IMR-90 (cell line): ENCODE measurements at regions not wholly inside any gene's neighbourhood (a gene's known extent, or its start where the extent isn't known, plus 50 kb on each side); places are given as distances from the start of the nearest gene placed in this dataset.

Source experiments
- ATAC-seq: fragments of 200-7000 bp; cut with Tn5 transposase; 2 replicates; pipeline ENCODE4 v1.9.1; 2020; ENCODE audit warnings: low read depth, mild to moderate bottlenecking, moderate library complexity
- BruUV-seq: library from RNA; stranded (reverse); fragments of 400-500 nt; replicated peaks from 2 replicates; lab custom pipeline; 2021; lab: Mats Ljungman, UMichigan
- CTCF ChIA-PET: fragments of 300-600 bp; formaldehyde crosslinking; extraction: SDS; loops from one replicate; lab custom pipeline; 2021; ENCODE audit warnings: antibody characterized with exemption; lab: Yijun Ruan, JAX
- POLR2A ChIA-PET: fragments of 300-600 bp; sonication (Branson Sonifier 250); formaldehyde crosslinking; loops from one replicate; lab custom pipeline; 2022; ENCODE audit warnings: antibody characterized with exemption; ENCODE audit not compliant: unreplicated experiment; lab: Charles Lee
- DNase-seq: peaks from one replicate; pipeline ENCODE4 v3.0.0; 2013
- H2AFZ ChIP-seq: replicated peaks from 2 replicates; pipeline ENCODE3; 2013; ENCODE audit warnings: low read length, mild to moderate bottlenecking; ENCODE audit not compliant: poor library complexity
- H2AK5ac ChIP-seq: 2 replicates; pipeline ENCODE4 v1.6.1; 2013; ENCODE audit warnings: low read depth, low read length, inconsistent platforms
- H2AK9ac ChIP-seq: replicated peaks from 2 replicates; pipeline ENCODE3; 2013; ENCODE audit warnings: mild to moderate bottlenecking, low read depth, low read length, moderate library complexity; ENCODE audit not compliant: poor library complexity
- H2BK120ac ChIP-seq: 2 replicates; pipeline ENCODE4 v1.6.1; 2013; ENCODE audit warnings: low read depth, low read length, inconsistent platforms
- H2BK15ac ChIP-seq: 3 replicates; pipeline ENCODE4 v1.6.1; 2013; ENCODE audit warnings: low read depth, low read length, inconsistent platforms
- H2BK20ac ChIP-seq: 2 replicates; pipeline ENCODE4 v1.6.1; 2013; ENCODE audit warnings: low read depth, mild to moderate bottlenecking, inconsistent platforms, low read length, moderate library complexity
- H2BK5ac ChIP-seq: 2 replicates; pipeline ENCODE4 v1.6.1; 2013; ENCODE audit warnings: mild to moderate bottlenecking, low read depth, low read length, inconsistent platforms; ENCODE audit not compliant: poor library complexity, severe bottlenecking
- H3K14ac ChIP-seq: replicated peaks from 2 replicates; pipeline ENCODE4 v1.6.1; 2013; ENCODE audit warnings: low read depth, low read length, inconsistent platforms
- H3K18ac ChIP-seq: 2 replicates; pipeline ENCODE4 v1.6.1; 2013; ENCODE audit warnings: low read depth, low read length, control low read depth
- H3K23ac ChIP-seq: 2 replicates; pipeline ENCODE4 v1.6.1; 2013; ENCODE audit warnings: low read depth, low read length, inconsistent platforms
- H3K27ac ChIP-seq: 2 replicates; pipeline ENCODE4 v1.5.1; 2013; ENCODE audit warnings: mild to moderate bottlenecking, control low read depth, low read length; ENCODE audit not compliant: insufficient read depth
- H3K27me3 ChIP-seq: 2 replicates; pipeline ENCODE4 v1.6.1; 2013; ENCODE audit warnings: low read length; ENCODE audit not compliant: control insufficient read depth, insufficient read depth
- H3K36me3 ChIP-seq: 2 replicates; pipeline ENCODE4 v1.6.1; 2013; ENCODE audit warnings: low read length, mixed read lengths; ENCODE audit not compliant: control insufficient read depth, insufficient read depth
- H3K4ac ChIP-seq: 2 replicates; pipeline ENCODE4 v1.6.1; 2013; ENCODE audit warnings: low read depth, low read length, inconsistent platforms
- H3K4me1 ChIP-seq: 2 replicates; pipeline ENCODE4 v1.6.1; 2013; ENCODE audit warnings: low read length, mixed read lengths; ENCODE audit not compliant: control insufficient read depth, insufficient read depth
- H3K4me2 ChIP-seq: 2 replicates; pipeline ENCODE4 v1.6.1; 2013; ENCODE audit warnings: low read depth, mild to moderate bottlenecking, control low read depth, low read length, moderate library complexity
- H3K4me3 ChIP-seq: 2 replicates; pipeline ENCODE4 v1.5.1; 2013; ENCODE audit warnings: low read depth, mild to moderate bottlenecking, control low read depth, low read length, moderate library complexity; ENCODE audit not compliant: insufficient read depth
- H3K56ac ChIP-seq: 2 replicates; pipeline ENCODE4 v1.6.1; 2013; ENCODE audit warnings: low read length, inconsistent platforms; ENCODE audit not compliant: insufficient read depth; ENCODE audit errors: extremely low read depth
- H3K79me1 ChIP-seq, 2 experiments: 2 replicates each; pipeline ENCODE4 v1.6.1; 2013; ENCODE audit warnings: low read length in 2 of 2, inconsistent platforms in 1 of 2, low read depth in 1 of 2
- H3K9ac ChIP-seq: 2 replicates; pipeline ENCODE4 v1.6.1; 2013; ENCODE audit warnings: low read depth, low read length, control low read depth
- H3K9me1 ChIP-seq: 2 replicates; pipeline ENCODE4 v1.6.1; 2013; ENCODE audit warnings: low read length, inconsistent platforms; ENCODE audit not compliant: insufficient read depth
- H3K9me3 ChIP-seq: 2 replicates; pipeline ENCODE4 v1.6.1; 2013; ENCODE audit warnings: low read length; ENCODE audit not compliant: control insufficient read depth, insufficient read depth
- H4K20me1 ChIP-seq: 2 replicates; pipeline ENCODE4 v1.6.1; 2013; ENCODE audit warnings: low read length, inconsistent platforms; ENCODE audit not compliant: insufficient read depth
- H4K5ac ChIP-seq: 2 replicates; pipeline ENCODE4 v1.6.1; 2013; ENCODE audit warnings: mild to moderate bottlenecking, low read depth, low read length, control low read depth
- H4K8ac ChIP-seq, 2 experiments: 2 replicates each; pipeline ENCODE4 v1.6.1; 2013; ENCODE audit warnings: low read depth in 2 of 2, low read length in 2 of 2, control low read depth in 1 of 2, inconsistent platforms in 1 of 2
- H4K91ac ChIP-seq: 2 replicates; pipeline ENCODE4 v1.6.1; 2013; ENCODE audit warnings: low read depth, low read length, inconsistent platforms; ENCODE audit not compliant: insufficient read depth
- CHD1 ChIP-seq: IDR thresholded peaks from 2 replicates; pipeline ENCODE4 v1.6.1; 2012; ENCODE audit warnings: low read depth, low read length, improper control_type of control experiment
- NFE2L2 ChIP-seq: fragments of 150-350 bp; IDR thresholded peaks from 2 replicates; pipeline ENCODE4 v1.6.1; 2016; ENCODE audit warnings: low read depth, mild to moderate bottlenecking, low read length
- RCOR1 ChIP-seq: IDR thresholded peaks from 2 replicates; pipeline ENCODE4 v1.6.1; 2012; ENCODE audit warnings: mild to moderate bottlenecking, low read length, improper control_type of control experiment; ENCODE audit not compliant: insufficient replicate concordance
- WGBS, 2 experiments: methylation state at CpG; one replicate each; pipeline versions ENCODE4 v1.1.5 to v1.1.7; 2013; ENCODE audit warnings: missing lambda C conversion rate in 2 of 2; ENCODE audit not compliant: insufficient read length in 1 of 2; ENCODE audit errors: extremely low coverage in 2 of 2; 5-methylcytosine and 5-hydroxymethylcytosine counted together
- dilution Hi-C: fragments of 300-500 bp; cut with HindIII; formaldehyde crosslinking; loops from one replicate; pipeline ENCODE4 v1.14.3; 2018; ENCODE audit warnings: low sequenced_read_pairs; ENCODE audit not compliant: unreplicated experiment
- in situ Hi-C: fragments of 300-500 bp; cut with MboI; formaldehyde crosslinking; loops from 3 replicates; pipeline ENCODE4 v1.14.3; 2019; ENCODE audit warnings: low sequenced_read_pairs, inconsistent platforms, mixed read lengths
- intact Hi-C: fragments of 100-400 bp; cut with micrococcal nuclease; formaldehyde crosslinking; loops from 2 replicates; pipeline ENCODE4 v1.10.0; 2022
- TF ChIP-seq, protein P1 (sequence below): fragments of 150-350 bp; IDR thresholded peaks from 2 replicates; pipeline ENCODE4 v1.6.1; 2016; ENCODE audit warnings: low read depth, mild to moderate bottlenecking, low read length, moderate library complexity, borderline replicate concordance

- H2BK120ac ChIP-seq = no peak overlapping the region
- no peaks in the 10 kb centered on the region for H3K4me1 ChIP-seq
- H3K56ac ChIP-seq = no peak overlapping the region
- H3K36me3 ChIP-seq = no peaks in the 10 kb centered on the region
- no peak for TF ChIP-seq RCOR1
- no peak for TF ChIP-seq NFE2L2
- TF ChIP-seq, protein P1, sequence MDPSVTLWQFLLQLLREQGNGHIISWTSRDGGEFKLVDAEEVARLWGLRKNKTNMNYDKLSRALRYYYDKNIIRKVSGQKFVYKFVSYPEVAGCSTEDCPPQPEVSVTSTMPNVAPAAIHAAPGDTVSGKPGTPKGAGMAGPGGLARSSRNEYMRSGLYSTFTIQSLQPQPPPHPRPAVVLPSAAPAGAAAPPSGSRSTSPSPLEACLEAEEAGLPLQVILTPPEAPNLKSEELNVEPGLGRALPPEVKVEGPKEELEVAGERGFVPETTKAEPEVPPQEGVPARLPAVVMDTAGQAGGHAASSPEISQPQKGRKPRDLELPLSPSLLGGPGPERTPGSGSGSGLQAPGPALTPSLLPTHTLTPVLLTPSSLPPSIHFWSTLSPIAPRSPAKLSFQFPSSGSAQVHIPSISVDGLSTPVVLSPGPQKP = no peak
- no peak for TF ChIP-seq CHD1
- H3K4me2 ChIP-seq = no peak overlapping the region
- no peak overlapping the region for H3K14ac ChIP-seq
- H2BK15ac ChIP-seq = no peak overlapping the region
- H3K18ac ChIP-seq = no peak overlapping the region
- H4K91ac ChIP-seq = no peak overlapping the region
- no peaks in the 10 kb centered on the region for H3K27me3 ChIP-seq
- H3K9me1 ChIP-seq = no peaks in the 10 kb centered on the region
- DNase-seq = no peak
- H2AK5ac ChIP-seq = no peak overlapping the region
- H2BK20ac ChIP-seq = no peak overlapping the region
- no CpG with 5 or more reads among the region's 11 CpGs for WGBS, 2 experiments
- no peak overlapping the region for H3K27ac ChIP-seq
- no peak overlapping the region for H4K5ac ChIP-seq
- intact Hi-C loops (no loop called here), dilution Hi-C loops (no loop called here), in situ Hi-C loops (no loop called here)
- no peak overlapping the region for H2BK5ac ChIP-seq
- H4K20me1 ChIP-seq = no peaks in the 10 kb centered on the region
- ATAC-seq = no peak
- no peak overlapping the region for H2AFZ ChIP-seq
- no peak overlapping the region for H3K4ac ChIP-seq
- ChIA-PET POLR2A (no interaction called here), CTCF (interaction anchor here (0.6 kb wide), 1 partner anchor 162 kb away, joined by 4 read pairs; no protein-coding TSS in a partner anchor)
- no peak overlapping the region for H3K23ac ChIP-seq
- no peaks in the 10 kb centered on the region for H3K79me1 ChIP-seq
- no peaks in the 10 kb centered on the region for H3K9me3 ChIP-seq
- H2AK9ac ChIP-seq = no peak overlapping the region
- no peak overlapping the region for H3K4me3 ChIP-seq
- no peak overlapping the region for H4K8ac ChIP-seq
- no TSS peak for BruUV-seq
- no peak overlapping the region for H3K9ac ChIP-seq
These were observed 465.0 kb downstream of the TSHZ3 start for GRCh38 chr19:30884146-30884812.
